ENCODE measurements at regions not wholly inside any gene's neighbourhood (a gene's known extent, or its start where the extent isn't known, plus 50 kb on each side); places are given as distances from the start of the nearest gene placed in this dataset.

GRCh38 chr7:106788637-106789036 lies 76.4 kb upstream of the PIK3CG start:
- TF ChIP-seq CTCF (IDR thresholded peaks at IDR 0.05) = no peak
- TF ChIP-seq POLR2A (IDR thresholded peaks at IDR 0.05) = no peak
